BLaER1 (cell line): ENCODE measurements at regions not wholly inside any gene's neighbourhood (a gene's known extent, or its start where the extent isn't known, plus 50 kb on each side); places are given as distances from the start of the nearest gene placed in this dataset.
"Not testable (repeated sequence)": the region's sequence is repeated elsewhere in the genome, so short reads cannot be mapped to it uniquely, and the experiment has no call there.

ENCODE experiments used
- H3K27ac ChIP-seq: shearing (Covaris generic); formaldehyde crosslinking; 2 replicates; pipeline ENCODE4 v1.8.1; 2022
- H3K27me3 ChIP-seq: shearing (Covaris generic); formaldehyde crosslinking; 2 replicates; pipeline ENCODE4 v1.8.1; 2022
- H3K36me3 ChIP-seq: shearing (Covaris generic); formaldehyde crosslinking; 2 replicates; pipeline ENCODE4 v1.8.1; 2022
- H3K4me1 ChIP-seq: shearing (Covaris generic); formaldehyde crosslinking; 2 replicates; pipeline ENCODE4 v1.8.1; 2022
- H3K4me2 ChIP-seq: shearing (Covaris generic); formaldehyde crosslinking; 2 replicates; pipeline ENCODE4 v1.8.1; 2022
- H3K4me3 ChIP-seq: shearing (Covaris generic); formaldehyde crosslinking; 2 replicates; pipeline ENCODE4 v1.8.1; 2022
- H3K9ac ChIP-seq: shearing (Covaris generic); formaldehyde crosslinking; 2 replicates; pipeline ENCODE4 v1.8.1; 2022
- H3K9me3 ChIP-seq: shearing (Covaris generic); formaldehyde crosslinking; 2 replicates; pipeline ENCODE4 v1.8.1; 2022
- H4K20me1 ChIP-seq: shearing (Covaris generic); formaldehyde crosslinking; 2 replicates; pipeline ENCODE4 v1.8.1; 2022
- Cebpa-rat ChIP-seq: shearing (Covaris generic); IDR thresholded peaks from 2 replicates; pipeline ENCODE4 v1.8.1; 2022

DNA sequence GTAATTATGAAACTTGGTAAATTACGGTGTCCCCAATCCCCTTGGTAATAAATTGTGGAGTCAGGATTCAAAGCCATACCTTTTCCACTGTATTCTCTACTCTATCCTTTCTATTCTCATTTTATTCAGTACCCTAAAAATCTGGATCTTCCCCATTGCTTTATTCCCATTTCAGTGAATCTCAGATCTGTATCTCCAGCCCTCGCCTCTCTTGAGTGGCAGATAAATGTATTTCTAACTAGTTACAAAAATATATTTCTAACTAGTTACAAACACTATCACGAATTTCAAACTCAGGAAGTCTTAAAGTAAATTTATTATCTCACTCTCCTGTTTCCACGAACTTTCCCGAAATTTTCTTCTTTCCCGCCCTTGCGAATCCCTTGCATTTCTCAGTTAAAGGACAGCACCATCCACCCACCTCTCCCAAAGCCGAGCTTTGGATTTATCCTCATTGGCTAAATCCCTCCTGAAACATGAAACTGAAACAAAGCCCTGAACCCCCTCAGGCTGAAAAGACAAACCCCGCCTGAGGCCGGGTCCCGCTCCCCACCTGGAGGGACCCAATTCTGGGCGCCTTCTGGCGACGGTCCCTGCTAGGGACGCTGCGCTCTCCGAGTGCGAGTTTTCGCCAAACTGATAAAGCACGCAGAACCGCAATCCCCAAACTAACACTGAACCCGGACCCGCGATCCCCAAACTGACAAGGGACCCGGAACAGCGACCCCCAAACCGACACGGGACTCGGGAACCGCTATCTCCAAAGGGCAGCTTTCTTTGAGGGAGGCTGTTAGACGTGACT is 164.3 kb upstream of the PABPC3 start:
- TF ChIP-seq Cebpa-rat: no peak
- Histone ChIP-seq H4K20me1 (no peaks in the 10 kb centered on the region), H3K36me3 (no peaks in the 10 kb centered on the region), H3K27me3 (no peaks in the 10 kb centered on the region), H3K4me3 (no peak overlapping the region), H3K27ac (no peak overlapping the region), H3K4me2 (no peak overlapping the region), H3K9me3 (no peaks in the 10 kb centered on the region), H3K4me1 (no peaks in the 10 kb centered on the region), H3K9ac (no peak overlapping the region)

DNA sequence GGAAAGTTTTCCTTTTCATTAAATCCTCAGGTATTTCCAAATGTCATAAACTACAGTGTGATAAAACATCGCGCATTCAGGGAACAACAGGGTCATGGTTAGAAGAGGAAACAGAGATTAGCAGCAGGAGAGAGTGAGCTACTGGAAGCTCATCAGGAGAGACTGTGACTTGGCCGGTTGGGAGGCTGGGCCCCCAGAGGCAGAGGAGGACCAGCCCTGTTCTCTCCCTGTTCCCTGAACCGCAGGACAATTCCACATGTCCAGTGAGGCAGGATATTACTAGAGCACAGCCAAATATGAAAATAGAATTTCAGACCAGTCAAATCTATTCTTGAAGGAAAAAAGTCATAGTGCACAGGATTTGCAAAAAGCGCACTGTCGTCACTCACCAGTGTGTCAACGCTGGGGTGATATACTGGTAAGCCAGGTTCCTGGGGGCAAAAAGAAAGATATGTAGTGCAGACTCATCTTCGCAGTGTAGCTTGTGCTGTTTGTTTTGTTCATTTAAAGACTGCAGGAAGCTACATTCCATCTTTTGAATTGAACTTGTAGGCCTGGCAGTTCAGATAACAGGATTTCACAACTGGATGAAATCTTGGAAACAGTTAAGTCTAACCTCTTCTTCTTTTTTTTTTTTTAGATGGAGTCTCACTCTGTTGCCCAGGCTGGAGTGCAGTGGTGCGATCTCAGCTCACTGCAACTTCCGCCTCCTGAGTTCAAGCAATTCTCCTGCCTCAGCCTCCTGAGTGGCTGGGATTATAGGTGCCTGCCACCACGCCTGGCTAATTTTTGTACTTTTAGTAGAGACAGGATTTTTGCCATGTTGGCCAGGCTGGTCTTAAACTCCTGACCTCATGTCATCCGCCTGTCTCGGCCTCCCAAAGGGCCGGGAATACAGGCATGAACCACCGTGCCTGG is 162.6 kb upstream of the PABPC3 start:
- H3K4me2 ChIP-seq, H3K27me3 ChIP-seq, H3K36me3 ChIP-seq, H4K20me1 ChIP-seq, H3K9ac ChIP-seq, H3K27ac ChIP-seq, H3K4me1 ChIP-seq, H3K4me3 ChIP-seq: not testable (repeated sequence)
- peaks cover 13% of the 10 kb centered on the region for H3K9me3 ChIP-seq

DNA sequence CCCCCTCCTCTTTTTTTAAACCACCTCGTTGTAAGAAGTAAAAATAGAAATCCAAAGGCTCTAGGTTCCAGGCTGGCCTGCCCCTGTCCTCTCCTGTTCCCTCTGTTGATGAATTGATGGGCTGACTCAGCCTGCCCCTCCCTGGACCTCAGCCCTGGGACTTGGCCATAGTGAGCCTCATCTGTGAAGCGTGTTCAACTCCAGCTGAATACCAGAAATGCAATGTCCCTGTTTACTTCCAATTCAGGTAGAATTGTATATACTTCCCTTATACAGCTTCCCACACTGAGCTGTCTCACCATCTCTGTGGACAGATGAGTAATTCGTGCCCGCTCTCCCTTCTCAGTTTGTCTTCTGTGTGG is 161.9 kb upstream of the PABPC3 start:
- H3K4me2 ChIP-seq, H3K9ac ChIP-seq, H3K27ac ChIP-seq, H3K4me1 ChIP-seq, H3K27me3 ChIP-seq, H3K4me3 ChIP-seq, H4K20me1 ChIP-seq, H3K36me3 ChIP-seq: not testable (repeated sequence)
- peaks cover 19% of the 10 kb centered on the region for H3K9me3 ChIP-seq

DNA sequence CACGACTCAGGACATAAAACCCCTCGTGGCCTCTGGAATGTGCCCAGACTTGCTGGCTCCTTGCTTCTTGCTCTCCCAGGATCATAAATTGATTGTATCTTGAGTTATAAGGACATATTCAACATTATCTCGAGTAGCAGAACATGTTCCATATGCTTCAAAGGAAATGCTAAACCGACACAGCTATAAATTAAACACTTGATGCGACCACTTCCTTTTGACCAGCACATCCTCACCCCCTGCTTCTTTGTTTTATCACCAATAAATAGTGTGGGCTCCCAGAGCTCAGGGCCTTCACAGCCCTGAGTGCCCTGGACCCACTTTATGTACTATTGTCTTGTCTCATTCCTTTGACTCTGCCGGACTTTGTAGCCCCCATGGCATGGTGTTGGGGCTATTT is 157.0 kb upstream of the PABPC3 start:
- H3K27ac ChIP-seq: no peak overlapping the region
- H3K4me3 ChIP-seq: no peak overlapping the region
- H3K9ac ChIP-seq: no peak overlapping the region
- no peaks in the 10 kb centered on the region for H4K20me1 ChIP-seq
- no peak for TF ChIP-seq Cebpa-rat
- H3K4me1 ChIP-seq: no peaks in the 10 kb centered on the region
- no peaks in the 10 kb centered on the region for H3K27me3 ChIP-seq
- no peak overlapping the region for H3K4me2 ChIP-seq
- no peaks in the 10 kb centered on the region for H3K36me3 ChIP-seq
- H3K9me3 ChIP-seq: peaks cover 19% of the 10 kb centered on the region

DNA sequence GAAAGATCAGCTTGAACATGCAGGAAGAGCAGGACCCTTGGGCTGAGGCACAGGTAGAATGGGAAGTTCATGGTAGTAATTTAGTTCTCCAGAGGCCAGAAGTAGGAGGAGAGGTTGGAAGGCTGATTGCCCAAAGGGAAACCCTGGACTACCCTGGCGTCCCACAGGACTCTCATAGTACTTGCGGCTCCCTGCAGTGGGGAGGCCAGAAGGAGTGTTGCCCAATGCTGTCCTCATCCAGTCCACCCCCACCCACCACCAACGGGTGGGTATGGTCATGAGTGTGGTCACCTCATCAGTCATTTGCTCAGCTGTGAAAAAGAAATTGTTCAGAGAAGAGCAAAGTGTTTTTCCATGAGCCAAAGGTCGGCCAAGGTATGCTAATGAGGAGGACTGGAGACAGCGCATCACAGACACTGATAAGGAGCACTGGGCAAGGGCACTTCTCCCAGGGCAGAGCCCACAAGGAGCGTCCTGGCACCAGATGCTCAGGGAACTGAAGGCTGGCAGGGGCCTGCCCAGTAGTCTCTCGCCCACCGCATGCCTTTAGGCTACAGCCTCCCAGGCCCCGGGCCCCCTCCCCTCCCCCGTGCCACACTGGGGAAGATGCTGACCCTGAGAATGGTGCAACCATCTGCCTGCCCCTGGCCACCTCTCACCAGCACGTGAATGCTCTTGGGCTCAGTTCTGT is 154.8 kb upstream of the PABPC3 start:
- not testable (repeated sequence) for H3K4me3 ChIP-seq, H3K4me2 ChIP-seq, H3K9ac ChIP-seq, H3K27me3 ChIP-seq, H3K27ac ChIP-seq, H4K20me1 ChIP-seq, H3K36me3 ChIP-seq, H3K4me1 ChIP-seq
- H3K9me3 ChIP-seq: peaks cover 19% of the 10 kb centered on the region

DNA sequence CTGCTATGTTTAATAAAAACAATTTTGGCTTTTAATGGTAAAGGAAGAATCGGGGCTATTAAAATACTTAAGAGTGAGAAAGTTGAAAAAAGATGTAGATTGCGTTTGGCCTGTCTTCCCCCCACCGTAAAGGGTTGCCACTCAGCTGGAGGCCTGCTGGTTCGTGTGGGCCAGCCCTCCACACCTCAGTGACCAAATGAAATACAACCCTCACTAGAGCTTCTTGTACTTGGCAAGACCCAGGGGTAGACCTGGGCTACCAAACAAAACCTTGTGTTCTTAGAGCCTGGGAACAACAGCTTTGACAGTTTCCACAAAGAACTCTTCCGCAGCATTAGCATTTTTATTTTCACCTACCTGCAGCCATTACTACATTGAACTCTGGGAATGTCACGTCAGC is 152.8 kb upstream of the PABPC3 start:
- no peaks in the 10 kb centered on the region for H3K36me3 ChIP-seq
- no peaks in the 10 kb centered on the region for H3K27me3 ChIP-seq
- peaks cover 9% of the 10 kb centered on the region for H3K9me3 ChIP-seq
- no peak overlapping the region for H3K4me2 ChIP-seq
- no peak for TF ChIP-seq Cebpa-rat
- H4K20me1 ChIP-seq: no peaks in the 10 kb centered on the region
- no peak overlapping the region for H3K4me3 ChIP-seq
- no peak overlapping the region for H3K9ac ChIP-seq
- no peak overlapping the region for H3K27ac ChIP-seq
- H3K4me1 ChIP-seq: no peaks in the 10 kb centered on the region

DNA sequence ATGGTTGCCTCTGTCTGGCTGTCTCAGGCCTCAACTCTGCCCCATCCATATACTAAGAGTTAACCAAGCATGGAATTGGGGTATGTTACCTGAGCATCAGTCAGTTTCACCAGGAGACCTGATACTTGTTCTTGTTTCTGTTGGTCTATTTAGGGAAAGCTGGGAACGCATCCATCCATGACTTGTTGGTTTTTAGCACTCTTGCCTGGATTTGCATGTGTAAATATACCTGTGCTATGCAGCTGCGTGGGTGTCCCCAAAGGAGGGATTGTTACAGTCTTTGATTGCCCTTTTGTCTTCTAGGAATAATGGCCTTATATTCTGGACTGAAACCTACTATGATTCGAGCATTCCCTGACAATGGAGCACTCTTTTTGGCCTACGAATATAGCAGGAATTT is 151.9 kb upstream of the PABPC3 start:
- H4K20me1 ChIP-seq, H3K4me1 ChIP-seq, H3K27ac ChIP-seq, H3K9me3 ChIP-seq, H3K4me2 ChIP-seq, H3K36me3 ChIP-seq, H3K4me3 ChIP-seq, H3K27me3 ChIP-seq, H3K9ac ChIP-seq: not testable (repeated sequence)

DNA sequence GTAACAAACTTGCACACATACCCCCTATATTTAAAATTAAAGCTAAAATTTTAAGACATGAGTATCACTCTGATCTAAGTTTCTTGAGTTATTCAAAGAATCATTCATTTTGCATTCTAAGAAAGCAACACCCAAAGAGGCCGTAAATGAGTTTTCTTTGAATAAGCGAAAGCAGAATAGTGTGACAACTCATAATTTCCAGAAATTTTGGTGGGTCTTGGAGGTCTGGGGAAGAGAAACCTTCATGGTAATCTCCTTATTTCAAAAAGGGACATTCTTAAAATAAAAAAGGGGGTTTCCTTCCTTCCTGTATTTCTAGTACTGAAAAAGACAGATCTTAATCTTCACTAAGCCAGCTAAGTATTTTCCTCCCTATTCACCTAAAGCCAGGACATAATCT is 147.0 kb upstream of the PABPC3 start:
- H3K9me3 ChIP-seq, H3K4me3 ChIP-seq, H3K4me1 ChIP-seq, H3K9ac ChIP-seq, H3K27me3 ChIP-seq, H3K27ac ChIP-seq, H3K36me3 ChIP-seq, H4K20me1 ChIP-seq: not testable (repeated sequence)
- peak overlapping the region; percentile 28; the same call in 1 of the 2 replicates for H3K4me2 ChIP-seq

DNA sequence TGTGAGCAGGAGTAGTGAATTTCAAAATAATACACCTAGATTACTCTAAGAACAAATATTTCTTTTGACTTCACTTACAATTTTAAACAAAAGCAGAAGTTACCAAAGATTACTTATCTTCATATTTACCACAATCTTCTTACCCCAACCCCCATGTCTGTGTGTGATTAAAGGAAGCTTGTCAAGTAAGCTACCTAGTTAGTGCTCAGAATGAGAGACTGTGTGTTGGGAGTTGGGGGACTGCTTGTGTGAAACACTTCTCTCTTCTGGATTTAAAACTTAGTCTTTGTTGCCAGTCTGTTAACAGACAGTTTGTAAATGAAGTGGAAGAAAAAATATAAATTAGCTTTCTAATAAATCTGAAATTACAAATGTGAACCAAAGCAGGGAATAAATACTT is 145.3 kb upstream of the PABPC3 start:
- not testable (repeated sequence) for H3K4me2 ChIP-seq, H3K4me3 ChIP-seq, H3K4me1 ChIP-seq, H3K9ac ChIP-seq, H4K20me1 ChIP-seq, H3K27ac ChIP-seq, H3K36me3 ChIP-seq, H3K27me3 ChIP-seq, H3K9me3 ChIP-seq

DNA sequence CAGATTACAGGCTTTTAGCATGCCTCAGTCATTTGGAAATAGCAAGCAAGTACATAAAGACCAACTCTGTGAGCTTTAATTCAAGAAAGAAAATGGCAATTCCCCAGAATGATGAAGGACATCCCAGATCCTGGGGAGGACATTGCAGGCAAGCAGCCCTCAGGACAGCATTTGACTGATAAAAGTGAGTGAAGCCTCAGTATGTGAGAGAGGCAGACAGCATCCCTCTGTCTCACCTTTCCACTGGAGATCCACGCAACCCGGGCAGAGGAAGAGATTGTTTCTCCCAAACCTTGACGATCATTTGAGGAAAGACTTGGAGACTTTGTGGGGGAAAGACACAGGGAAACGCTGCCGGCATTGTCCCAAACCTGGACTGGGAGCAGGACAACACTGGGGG is 128.0 kb upstream of the PABPC3 start:
- H3K27me3 ChIP-seq, H3K36me3 ChIP-seq, H3K27ac ChIP-seq, H3K4me2 ChIP-seq, H3K4me1 ChIP-seq, H4K20me1 ChIP-seq, H3K9me3 ChIP-seq, H3K4me3 ChIP-seq, H3K9ac ChIP-seq: not testable (repeated sequence)

DNA sequence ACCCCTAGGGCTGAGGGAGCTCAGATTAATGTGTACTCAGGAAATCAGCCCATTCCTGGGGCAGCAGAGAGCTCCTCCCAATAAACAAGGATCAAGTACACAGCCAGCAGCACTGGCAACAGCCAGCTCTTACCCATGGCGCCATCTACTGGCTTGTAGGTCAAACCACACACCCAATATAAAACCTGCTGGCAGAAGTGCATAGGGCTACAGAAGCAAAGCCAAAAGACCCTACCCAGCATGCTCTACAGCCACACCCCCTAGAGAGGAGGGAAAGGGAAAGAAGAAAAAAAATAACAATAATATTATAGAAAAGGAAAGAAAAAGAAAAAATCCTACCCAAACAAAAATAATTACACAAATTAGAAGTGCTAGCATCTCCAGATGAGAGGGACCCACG is 127.5 kb upstream of the PABPC3 start:
- not testable (repeated sequence) for H3K9ac ChIP-seq, H3K27me3 ChIP-seq, H3K4me2 ChIP-seq, H3K4me1 ChIP-seq, H3K4me3 ChIP-seq, H3K9me3 ChIP-seq, H3K27ac ChIP-seq, H3K36me3 ChIP-seq, H4K20me1 ChIP-seq

DNA sequence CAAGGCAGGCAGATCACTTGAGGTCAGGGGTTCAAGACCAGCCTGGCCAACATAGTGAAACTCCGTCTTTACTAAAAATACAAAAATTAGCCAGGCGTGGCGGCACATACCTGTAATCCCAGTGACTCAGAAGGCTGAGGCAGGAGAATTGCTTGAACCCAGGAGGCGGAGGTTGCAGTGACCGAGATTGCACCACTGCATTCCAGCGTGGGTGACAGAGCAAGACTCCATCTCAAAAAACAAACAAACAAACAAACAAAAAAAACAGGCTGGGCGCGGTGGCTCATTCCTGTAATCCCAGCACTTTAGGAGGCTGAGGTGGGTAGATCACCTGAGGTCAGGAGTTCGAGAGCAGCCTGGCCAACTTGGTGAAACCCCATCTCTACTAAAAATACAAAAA is 122.8 kb upstream of the PABPC3 start:
- H3K4me2 ChIP-seq, H3K27ac ChIP-seq, H4K20me1 ChIP-seq, H3K36me3 ChIP-seq, H3K27me3 ChIP-seq, H3K9me3 ChIP-seq, H3K4me1 ChIP-seq, H3K4me3 ChIP-seq, H3K9ac ChIP-seq: not testable (repeated sequence)

DNA sequence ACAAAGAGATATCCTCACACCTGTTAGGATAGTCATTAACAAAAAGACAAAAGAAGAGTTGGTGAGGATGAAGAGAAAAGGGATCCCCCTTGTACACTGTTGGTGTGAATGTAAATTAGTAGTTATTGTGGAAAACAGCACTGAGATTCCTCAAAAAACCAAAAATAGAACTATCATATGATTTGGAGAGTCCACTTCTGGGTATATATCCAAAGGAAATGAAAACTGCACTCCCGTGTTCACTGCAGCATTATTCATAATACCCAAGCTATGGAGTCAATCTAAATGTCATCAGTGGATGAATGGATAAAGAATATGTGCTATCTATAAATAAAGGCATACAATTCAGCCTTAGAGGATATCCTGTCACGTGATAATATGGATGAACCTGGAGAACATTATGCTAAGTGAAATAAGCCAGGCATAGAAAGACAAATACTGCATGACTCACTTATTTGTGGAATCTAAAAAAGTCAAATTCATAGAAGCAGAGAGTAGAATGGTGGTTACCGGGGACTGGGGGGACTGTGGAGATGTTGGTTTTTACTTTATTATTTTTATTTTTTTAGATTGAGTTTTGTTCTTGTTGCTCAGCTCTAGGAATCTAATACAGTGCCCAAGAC is 114.6 kb upstream of the PABPC3 start:
- not testable (repeated sequence) for H3K9me3 ChIP-seq, H3K27me3 ChIP-seq, H3K36me3 ChIP-seq, H3K9ac ChIP-seq, H4K20me1 ChIP-seq, H3K4me3 ChIP-seq
- Histone ChIP-seq H3K4me2 (peak overlapping the region; percentile 69), H3K4me1 (peaks cover 25% of the 10 kb centered on the region), H3K27ac (peak overlapping the region; percentile 13; the same call in 1 of the 2 replicates)
